ENCODE measurements at regions not wholly inside any gene's neighbourhood (a gene's known extent, or its start where the extent isn't known, plus 50 kb on each side); places are given as distances from the start of the nearest gene placed in this dataset.

- in situ Hi-C loops (cut with MboI; ENCODE audit: low sequenced_read_pairs), result no loop called here
These were observed 566.2 kb downstream of the IRS1 start for GRCh38 chr2:226233388-226233787.

GRCh38 chr2:226228080-226228479, 571.5 kb downstream of the IRS1 start:
- in situ Hi-C loops (cut with MboI; ENCODE audit: low sequenced_read_pairs), result no loop called here

- in situ Hi-C loops (cut with MboI; ENCODE audit: low sequenced_read_pairs), result no loop called here
These were observed 572.3 kb downstream of the IRS1 start for GRCh38 chr2:226227341-226227740.

GRCh38 chr2:226223704-226224103, 575.9 kb downstream of the IRS1 start:
- in situ Hi-C loops (cut with MboI; ENCODE audit: low sequenced_read_pairs), result no loop called here

GRCh38 chr2:226220511-226220910, 579.1 kb downstream of the IRS1 start:
- in situ Hi-C loops (cut with MboI; ENCODE audit: low sequenced_read_pairs), result no loop called here

- in situ Hi-C loops (cut with MboI; ENCODE audit: low sequenced_read_pairs), result no loop called here
These were observed 582.4 kb downstream of the IRS1 start for GRCh38 chr2:226217191-226217590.

- in situ Hi-C loops (cut with MboI; ENCODE audit: low sequenced_read_pairs), result no loop called here
These were observed 583.0 kb downstream of the IRS1 start for GRCh38 chr2:226216575-226216974.

- in situ Hi-C loops (cut with MboI; ENCODE audit: low sequenced_read_pairs), result no loop called here
These were observed 583.6 kb downstream of the IRS1 start for GRCh38 chr2:226215902-226216503.

GRCh38 chr2:226213717-226214116, 585.9 kb downstream of the IRS1 start:
- in situ Hi-C loops (cut with MboI; ENCODE audit: low sequenced_read_pairs), result no loop called here

- in situ Hi-C loops (cut with MboI; ENCODE audit: low sequenced_read_pairs), result no loop called here
These were observed 588.2 kb downstream of the IRS1 start for GRCh38 chr2:226211439-226211838.

GRCh38 chr2:226208726-226209125, 590.9 kb downstream of the IRS1 start:
- in situ Hi-C loops (cut with MboI; ENCODE audit: low sequenced_read_pairs), result no loop called here

- in situ Hi-C loops (cut with MboI; ENCODE audit: low sequenced_read_pairs), result no loop called here
These were observed 591.9 kb downstream of the IRS1 start for GRCh38 chr2:226207671-226208070.

GRCh38 chr2:226199555-226199954, 600.1 kb downstream of the IRS1 start:
- in situ Hi-C loops (cut with MboI; ENCODE audit: low sequenced_read_pairs), result no loop called here

- in situ Hi-C loops (cut with MboI; ENCODE audit: low sequenced_read_pairs), result no loop called here
These were observed 600.7 kb downstream of the IRS1 start for GRCh38 chr2:226198956-226199355.

GRCh38 chr2:226190479-226191252, 609.0 kb downstream of the IRS1 start:
- in situ Hi-C loops (cut with MboI; ENCODE audit: low sequenced_read_pairs), result no loop called here

- in situ Hi-C loops (cut with MboI; ENCODE audit: low sequenced_read_pairs), result no loop called here
These were observed 610.6 kb downstream of the IRS1 start for GRCh38 chr2:226189061-226189460.

GRCh38 chr2:226187616-226188015, 612.0 kb downstream of the IRS1 start:
- in situ Hi-C loops (cut with MboI; ENCODE audit: low sequenced_read_pairs), result no loop called here

GRCh38 chr2:226187156-226187555, 612.5 kb downstream of the IRS1 start:
- in situ Hi-C loops (cut with MboI; ENCODE audit: low sequenced_read_pairs), result no loop called here

- in situ Hi-C loops (cut with MboI; ENCODE audit: low sequenced_read_pairs), result no loop called here
These were observed 613.9 kb downstream of the IRS1 start for GRCh38 chr2:226185616-226186211.

- in situ Hi-C loops (cut with MboI; ENCODE audit: low sequenced_read_pairs), result no loop called here
These were observed 614.5 kb downstream of the IRS1 start for GRCh38 chr2:226184940-226185615.

GRCh38 chr2:226184540-226184939, 615.1 kb downstream of the IRS1 start:
- in situ Hi-C loops (cut with MboI; ENCODE audit: low sequenced_read_pairs), result no loop called here

GRCh38 chr2:226183550-226183949, 616.1 kb downstream of the IRS1 start:
- in situ Hi-C loops (cut with MboI; ENCODE audit: low sequenced_read_pairs), result no loop called here
